CD4-positive, CD25-positive, alpha-beta regulatory T cell (primary cell): ENCODE measurements at regions not wholly inside any gene's neighbourhood (a gene's known extent, or its start where the extent isn't known, plus 50 kb on each side); places are given as distances from the start of the nearest gene placed in this dataset.

Source experiments
- ATAC-seq, 2 donors: fragments of 150-1000 bp; cut with Tn5 transposase; one replicate each; pipeline ENCODE4 v1.10.0; 2021; ENCODE audit warnings: low read depth in 2 of 2, moderate number of reproducible peaks in 2 of 2, moderate library complexity in 1 of 2
- DNase-seq, 3 donors: peaks; one replicate each; pipeline versions ENCODE4 v3.0.0 to v3.0.0-alpha.2; 2012 to 2022; ENCODE audit warnings: mixed read lengths in 1 of 3
- H3K27ac ChIP-seq: one replicate; pipeline ENCODE4 v1.7.0; 2013; ENCODE audit warnings: mild to moderate bottlenecking, low read length; ENCODE audit not compliant: insufficient read depth, poor library complexity, severe bottlenecking
- H3K27me3 ChIP-seq: one replicate; pipeline ENCODE4 v1.7.0; 2013; ENCODE audit warnings: low read length; ENCODE audit not compliant: control insufficient read depth, insufficient read depth
- H3K36me3 ChIP-seq: one replicate; pipeline ENCODE4 v1.7.0; 2013; ENCODE audit warnings: mild to moderate bottlenecking, low read length, moderate library complexity; ENCODE audit not compliant: control insufficient read depth, insufficient read depth
- H3K4me1 ChIP-seq: 2 replicates; pipeline ENCODE4 v1.7.0; 2013; ENCODE audit warnings: mild to moderate bottlenecking, low read length; ENCODE audit not compliant: insufficient read depth, control insufficient read depth, poor library complexity, severe bottlenecking
- H3K4me3 ChIP-seq: one replicate; pipeline ENCODE4 v1.7.0; 2013; ENCODE audit warnings: low read depth, mild to moderate bottlenecking, low read length, moderate library complexity
- H3K9me3 ChIP-seq, 2 experiments: 1 replicate in 1 of 2; 2 replicates in 1 of 2; pipeline ENCODE4 v1.7.0; 2013; ENCODE audit warnings: low read length in 2 of 2, mild to moderate bottlenecking in 1 of 2, moderate library complexity in 1 of 2; ENCODE audit not compliant: control insufficient read depth in 2 of 2
- H3K27ac Mint-ChIP-seq, 3 donors: one replicate each; pipeline ENCODE4 v1.8.0; 2020 to 2022; ENCODE audit warnings: mild to moderate bottlenecking in 3 of 3, mixed read lengths in 3 of 3, moderate library complexity in 2 of 3
- H3K27me3 Mint-ChIP-seq: one replicate; pipeline ENCODE4 v1.8.0; 2022; ENCODE audit warnings: mild to moderate bottlenecking, mixed read lengths
- H3K36me3 Mint-ChIP-seq: one replicate; pipeline ENCODE4 v1.8.0; 2020; ENCODE audit warnings: mixed read lengths
- H3K4me1 Mint-ChIP-seq, 4 donors: one replicate each; pipeline ENCODE4 v1.8.0; 2020 to 2022; ENCODE audit warnings: mixed read lengths in 4 of 4, mild to moderate bottlenecking in 1 of 4
- H3K4me3 Mint-ChIP-seq, 4 donors: one replicate each; pipeline ENCODE4 v1.8.0; 2020 to 2022; ENCODE audit warnings: mild to moderate bottlenecking in 4 of 4, mixed read lengths in 4 of 4, moderate library complexity in 3 of 4
- H3K9me3 Mint-ChIP-seq, 7 donors: one replicate each; pipeline ENCODE4 v1.8.0; 2020 to 2022; ENCODE audit warnings: mixed read lengths in 7 of 7, mild to moderate bottlenecking in 3 of 7, moderate library complexity in 2 of 7

GRCh38 chr9:18122171-18122570 is 351.8 kb upstream of the ADAMTSL1 start:
- Histone ChIP-seq H3K9me3 (no peaks in the 10 kb centered on the region), H3K27me3 (no peaks in the 10 kb centered on the region), H3K27ac (no peak overlapping the region), H3K36me3 (no peaks in the 10 kb centered on the region), H3K4me1 (no peaks in the 10 kb centered on the region), H3K4me3 (no peak overlapping the region)
- Mint-ChIP-seq H3K27me3 (no peaks in the 10 kb centered on the region), H3K27ac (no peak overlapping the region), H3K36me3 (no peaks in the 10 kb centered on the region), H3K9me3 (peaks cover 0 to 9% (median 3%) of the 10 kb centered on the region in 7 donors), H3K4me3 (no peak overlapping the region), H3K4me1 (no peaks in the 10 kb centered on the region)
- no peak for ATAC-seq
- DNase-seq = no peak

GRCh38 chr9:18124760-18125159 is 349.2 kb upstream of the ADAMTSL1 start:
- no peak overlapping the region for H3K4me3 Mint-ChIP-seq
- no peaks in the 10 kb centered on the region for H3K27me3 ChIP-seq
- peaks cover 0 to 3% (median 1%) of the 10 kb centered on the region in 7 donors for H3K9me3 Mint-ChIP-seq
- no peak for ATAC-seq
- H3K27ac ChIP-seq = no peak overlapping the region
- no peak overlapping the region for H3K27ac Mint-ChIP-seq
- H3K9me3 ChIP-seq = no peaks in the 10 kb centered on the region
- no peaks in the 10 kb centered on the region for H3K4me1 Mint-ChIP-seq
- no peak for DNase-seq
- no peaks in the 10 kb centered on the region for H3K4me1 ChIP-seq
- H3K4me3 ChIP-seq = no peak overlapping the region
- no peaks in the 10 kb centered on the region for H3K36me3 Mint-ChIP-seq
- no peaks in the 10 kb centered on the region for H3K36me3 ChIP-seq
- no peaks in the 10 kb centered on the region for H3K27me3 Mint-ChIP-seq

GRCh38 chr9:18126831-18127498 is 347.0 kb upstream of the ADAMTSL1 start:
- Histone ChIP-seq H3K4me3 (no peak overlapping the region), H3K9me3 (no peaks in the 10 kb centered on the region), H3K27ac (no peak overlapping the region), H3K4me1 (no peaks in the 10 kb centered on the region), H3K27me3 (no peaks in the 10 kb centered on the region), H3K36me3 (no peaks in the 10 kb centered on the region)
- Mint-ChIP-seq H3K4me1 (no peaks in the 10 kb centered on the region), H3K9me3 (peaks cover 0 to 6% (median 2%) of the 10 kb centered on the region in 7 donors), H3K4me3 (no peak overlapping the region), H3K27me3 (no peaks in the 10 kb centered on the region), H3K27ac (no peak overlapping the region), H3K36me3 (no peaks in the 10 kb centered on the region)
- ATAC-seq (no peak), DNase-seq (no peak)

GRCh38 chr9:18127499-18127875 is 346.5 kb upstream of the ADAMTSL1 start:
- Mint-ChIP-seq H3K27me3 (no peaks in the 10 kb centered on the region), H3K9me3 (peaks cover 0 to 8% (median 3%) of the 10 kb centered on the region in 7 donors), H3K4me1 (no peaks in the 10 kb centered on the region), H3K27ac (no peak overlapping the region), H3K4me3 (no peak overlapping the region), H3K36me3 (no peaks in the 10 kb centered on the region)
- Histone ChIP-seq H3K27ac (no peak overlapping the region), H3K36me3 (no peaks in the 10 kb centered on the region), H3K27me3 (no peaks in the 10 kb centered on the region), H3K4me1 (no peaks in the 10 kb centered on the region), H3K4me3 (no peak overlapping the region), H3K9me3 (no peaks in the 10 kb centered on the region)
- no peak for DNase-seq
- ATAC-seq = no peak

GRCh38 chr9:18129809-18130334 is 344.1 kb upstream of the ADAMTSL1 start:
- no peaks in the 10 kb centered on the region for H3K36me3 ChIP-seq
- no peak overlapping the region for H3K27ac Mint-ChIP-seq
- H3K4me3 Mint-ChIP-seq = no peak overlapping the region
- peaks cover 0 to 8% (median 3%) of the 10 kb centered on the region in 7 donors for H3K9me3 Mint-ChIP-seq
- H3K4me1 Mint-ChIP-seq = no peaks in the 10 kb centered on the region
- ATAC-seq (no peak), DNase-seq (no peak)
- H3K36me3 Mint-ChIP-seq = no peaks in the 10 kb centered on the region
- H3K4me3 ChIP-seq = no peak overlapping the region
- H3K27me3 ChIP-seq = no peaks in the 10 kb centered on the region
- no peaks in the 10 kb centered on the region for H3K9me3 ChIP-seq
- H3K27me3 Mint-ChIP-seq = no peaks in the 10 kb centered on the region
- no peaks in the 10 kb centered on the region for H3K4me1 ChIP-seq
- no peak overlapping the region for H3K27ac ChIP-seq

- H3K4me1 ChIP-seq = no peaks in the 10 kb centered on the region
- Mint-ChIP-seq H3K4me3 (no peak overlapping the region), H3K27me3 (no peaks in the 10 kb centered on the region), H3K9me3 (peaks cover 0 to 9% (median 2%) of the 10 kb centered on the region in 7 donors), H3K4me1 (no peaks in the 10 kb centered on the region), H3K27ac (no peak overlapping the region), H3K36me3 (no peaks in the 10 kb centered on the region)
- DNase-seq = no peak
- no peaks in the 10 kb centered on the region for H3K36me3 ChIP-seq
- H3K4me3 ChIP-seq = no peak overlapping the region
- no peaks in the 10 kb centered on the region for H3K9me3 ChIP-seq
- H3K27me3 ChIP-seq = no peaks in the 10 kb centered on the region
- no peak overlapping the region for H3K27ac ChIP-seq
- no peak for ATAC-seq
Observed at GRCh38 chr9:18136354-18136994, 337.5 kb upstream of the ADAMTSL1 start.

GRCh38 chr9:18137815-18138214 is 336.1 kb upstream of the ADAMTSL1 start:
- Mint-ChIP-seq H3K36me3 (no peaks in the 10 kb centered on the region), H3K4me1 (no peaks in the 10 kb centered on the region), H3K4me3 (no peak overlapping the region), H3K9me3 (peaks cover 0 to 3% (median 0%) of the 10 kb centered on the region in 7 donors), H3K27ac (no peak overlapping the region), H3K27me3 (no peaks in the 10 kb centered on the region)
- Histone ChIP-seq H3K36me3 (no peaks in the 10 kb centered on the region), H3K27ac (no peak overlapping the region), H3K4me3 (no peak overlapping the region), H3K4me1 (no peaks in the 10 kb centered on the region), H3K9me3 (no peaks in the 10 kb centered on the region), H3K27me3 (no peaks in the 10 kb centered on the region)
- DNase-seq = no peak
- ATAC-seq = no peak

- H3K4me3 ChIP-seq = no peak overlapping the region
- no peaks in the 10 kb centered on the region for H3K27me3 ChIP-seq
- H3K4me1 ChIP-seq = no peaks in the 10 kb centered on the region
- no peak overlapping the region for H3K27ac ChIP-seq
- Mint-ChIP-seq H3K36me3 (no peaks in the 10 kb centered on the region), H3K27ac (no peak overlapping the region), H3K4me1 (no peaks in the 10 kb centered on the region), H3K27me3 (no peaks in the 10 kb centered on the region), H3K4me3 (no peak overlapping the region), H3K9me3 (peaks cover 0 to 4% (median 0%) of the 10 kb centered on the region in 7 donors)
- DNase-seq (no peak), ATAC-seq (no peak)
- no peaks in the 10 kb centered on the region for H3K36me3 ChIP-seq
- no peaks in the 10 kb centered on the region for H3K9me3 ChIP-seq
Observed at GRCh38 chr9:18138656-18139055, 335.3 kb upstream of the ADAMTSL1 start.
